Gastrocnemius medialis (tissue), 4 donors: ENCODE measurements at regions not wholly inside any gene's neighbourhood (a gene's known extent, or its start where the extent isn't known, plus 50 kb on each side); places are given as distances from the start of the nearest gene placed in this dataset.

Experiments used
- CTCF ChIP-seq, 5 experiments: fragments of 450-650 bp in 3 of 5; fragments of 200-600 bp in 2 of 5; sonication (generic) in 2 of 5; IDR thresholded peaks in 4 of 5; conservative IDR thresholded peaks in 1 of 5; 1 replicate in 4 of 5; 2 replicates in 1 of 5; pipeline ENCODE4 v1.5.1; 2016 to 2019; ENCODE audit warnings: antibody characterized with exemption in 5 of 5, mild to moderate bottlenecking in 3 of 5, moderate library complexity in 3 of 5
- POLR2A ChIP-seq, 2 donors: fragments of 450-650 bp; IDR thresholded peaks; one replicate each; pipeline ENCODE4 v1.6.1; 2017; ENCODE audit warnings: antibody characterized with exemption in 2 of 2, mild to moderate bottlenecking in 2 of 2, moderate library complexity in 2 of 2

- TF ChIP-seq CTCF (IDR thresholded peaks at IDR 0.05 in 4 of 5, conservative IDR thresholded peaks at IDR 0.05 in 1 of 5) (no peak), POLR2A (IDR thresholded peaks at IDR 0.05) (no peak)
These were observed 203.9 kb upstream of the COL3A1 start for GRCh38 chr2:188770296-188770695.
